ENCODE measurements at regions not wholly inside any gene's neighbourhood (a gene's known extent, or its start where the extent isn't known, plus 50 kb on each side); places are given as distances from the start of the nearest gene placed in this dataset.

DNA sequence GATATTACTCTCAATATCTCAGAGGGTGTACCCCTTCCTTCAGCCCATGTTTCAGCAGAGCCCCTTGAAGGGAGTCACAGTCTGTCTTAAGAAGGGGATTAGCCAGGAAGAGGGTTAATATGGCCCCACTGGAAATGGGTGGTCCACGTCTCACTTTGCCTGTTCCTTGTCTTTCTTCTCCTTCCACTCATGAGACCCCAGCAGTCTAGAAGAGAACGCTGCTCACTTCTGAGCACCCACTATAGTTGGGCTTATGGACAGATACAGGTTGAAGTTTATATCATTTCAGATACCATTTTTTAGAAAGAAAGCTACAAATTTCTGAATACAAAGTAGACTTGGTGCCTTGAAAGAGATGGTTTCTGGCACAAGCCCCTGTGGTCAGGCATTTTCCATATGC, 139.3 kb upstream of the API5 start:
- Histone ChIP-seq H3K9ac (replicated peaks; ENCODE audit: extremely low read depth, insufficient read depth, low read length) (no peak overlapping the region), H3K79me2 (ENCODE audit: control insufficient read depth, insufficient read depth, low read length) (no peaks in the 10 kb centered on the region), H3K9me1 (replicated peaks; ENCODE audit: control insufficient read depth, extremely low read depth, insufficient read depth, low read length) (no peaks in the 10 kb centered on the region), H3K27ac (ENCODE audit: insufficient read depth, low read depth, low read length) (no peak overlapping the region), H3K36me3 (ENCODE audit: control insufficient read depth in 2 of 2, extremely low read depth in 1 of 2, insufficient read depth in 2 of 2, low read length in 2 of 2) (no peaks in the 10 kb centered on the region), H3K9me3 (replicated peaks; ENCODE audit: control insufficient read depth, insufficient read depth, low read length) (no peaks in the 10 kb centered on the region), H3K4me1 (ENCODE audit: control insufficient read depth, extremely low read depth, insufficient read depth, low read length) (no peaks in the 10 kb centered on the region), H3K4me3 (replicated peaks in 1 of 3; ENCODE audit: insufficient read depth in 1 of 3, low read depth in 1 of 3, low read length in 3 of 3) (no peak overlapping the region), H4K20me1 (replicated peaks; ENCODE audit: control insufficient read depth, extremely low read depth, insufficient read depth, low read length) (no peaks in the 10 kb centered on the region), H2AFZ (ENCODE audit: low read depth, low read length) (no peak overlapping the region), H3K27me3 (ENCODE audit: control insufficient read depth in 2 of 2, insufficient read depth in 2 of 2, low read length in 2 of 2) (no peaks in the 10 kb centered on the region), H3K4me2 (ENCODE audit: insufficient read depth, low read length) (no peak overlapping the region)
- FAIRE-seq, result no peak
- intact Hi-C loops (cut with micrococcal nuclease), result no loop called here
- no TSS peak for BruUV-seq (replicated peaks)
- ChIA-PET POLR2A (no interaction called here), CTCF (no interaction called here)
- dilution Hi-C loops (cut with MboI; ENCODE audit: extremely low pct_ligation_motif_present, low sequenced_read_pairs), result no loop called here
- no peak for DNase-seq (ENCODE audit: low read depth, low spot score)
- TF ChIP-seq, protein P1, sequence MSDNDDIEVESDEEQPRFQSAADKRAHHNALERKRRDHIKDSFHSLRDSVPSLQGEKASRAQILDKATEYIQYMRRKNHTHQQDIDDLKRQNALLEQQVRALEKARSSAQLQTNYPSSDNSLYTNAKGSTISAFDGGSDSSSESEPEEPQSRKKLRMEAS (IDR thresholded peaks at IDR 0.05; ENCODE audit: insufficient read depth, insufficient read length), result no peak
- TF ChIP-seq JUN (IDR thresholded peaks at IDR 0.05; ENCODE audit: borderline replicate concordance, insufficient read depth, insufficient read length, low read depth) (no peak), POLR2A (IDR thresholded peaks at IDR 0.05; ENCODE audit: low read depth, low read length) (no peak), MYC (IDR thresholded peaks at IDR 0.05; ENCODE audit: low read depth, low read length) (no peak), POLR2AphosphoS5 (IDR thresholded peaks at IDR 0.05; ENCODE audit: insufficient read depth, low read depth, low read length) (no peak), GATA2 (IDR thresholded peaks at IDR 0.05; ENCODE audit: insufficient read depth, insufficient read length, low read depth, low read length) (no peak), FOS (IDR thresholded peaks at IDR 0.05; ENCODE audit: borderline replicate concordance, insufficient read depth, low read length) (no peak), EZH2 (IDR thresholded peaks at IDR 0.05; ENCODE audit: borderline replicate concordance, low read depth, low read length, severe bottlenecking) (no peak)
- TF ChIP-seq, protein P2, sequence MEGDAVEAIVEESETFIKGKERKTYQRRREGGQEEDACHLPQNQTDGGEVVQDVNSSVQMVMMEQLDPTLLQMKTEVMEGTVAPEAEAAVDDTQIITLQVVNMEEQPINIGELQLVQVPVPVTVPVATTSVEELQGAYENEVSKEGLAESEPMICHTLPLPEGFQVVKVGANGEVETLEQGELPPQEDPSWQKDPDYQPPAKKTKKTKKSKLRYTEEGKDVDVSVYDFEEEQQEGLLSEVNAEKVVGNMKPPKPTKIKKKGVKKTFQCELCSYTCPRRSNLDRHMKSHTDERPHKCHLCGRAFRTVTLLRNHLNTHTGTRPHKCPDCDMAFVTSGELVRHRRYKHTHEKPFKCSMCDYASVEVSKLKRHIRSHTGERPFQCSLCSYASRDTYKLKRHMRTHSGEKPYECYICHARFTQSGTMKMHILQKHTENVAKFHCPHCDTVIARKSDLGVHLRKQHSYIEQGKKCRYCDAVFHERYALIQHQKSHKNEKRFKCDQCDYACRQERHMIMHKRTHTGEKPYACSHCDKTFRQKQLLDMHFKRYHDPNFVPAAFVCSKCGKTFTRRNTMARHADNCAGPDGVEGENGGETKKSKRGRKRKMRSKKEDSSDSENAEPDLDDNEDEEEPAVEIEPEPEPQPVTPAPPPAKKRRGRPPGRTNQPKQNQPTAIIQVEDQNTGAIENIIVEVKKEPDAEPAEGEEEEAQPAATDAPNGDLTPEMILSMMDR (IDR thresholded peaks at IDR 0.05; ENCODE audit: extremely low read depth in 1 of 2, insufficient read depth in 1 of 2, low read depth in 1 of 2, low read length in 2 of 2), result no peak

Data from endothelial cell of umbilical vein (primary cell).